HG02938 (cell line): ENCODE measurements at regions not wholly inside any gene's neighbourhood (a gene's known extent, or its start where the extent isn't known, plus 50 kb on each side); places are given as distances from the start of the nearest gene placed in this dataset.

ENCODE experiments used
- ATAC-seq: cut with Tn5 transposase; IDR thresholded peaks from one replicate; pipeline ENCODE4 v1.9.1; 2021; ENCODE audit warnings: mild to moderate bottlenecking, moderate library complexity; ENCODE audit not compliant: unreplicated experiment

- ATAC-seq = no peak
Measured at GRCh38 chr12:42652048-42652447, 62.5 kb upstream of the PRICKLE1 start.

GRCh38 chr12:42648061-42648460, 58.5 kb upstream of the PRICKLE1 start:
- ATAC-seq = no peak

GRCh38 chr12:42643881-42644579, 54.5 kb upstream of the PRICKLE1 start:
- ATAC-seq = no peak

- no peak for ATAC-seq
Measured at GRCh38 chr12:42641221-42641885, 51.8 kb upstream of the PRICKLE1 start.

GRCh38 chr12:42640391-42640790, 50.8 kb upstream of the PRICKLE1 start:
- no peak for ATAC-seq

GRCh38 chr12:42639556-42639955, 50.0 kb upstream of the PRICKLE1 start:
- no peak for ATAC-seq
